ENCODE measurements at regions not wholly inside any gene's neighbourhood (a gene's known extent, or its start where the extent isn't known, plus 50 kb on each side); places are given as distances from the start of the nearest gene placed in this dataset.

GRCh38 chr10:57094083-57094482, 733.0 kb upstream of the ZWINT start:
- DNase-seq (ENCODE audit: low read depth, low spot score) (no peak), FAIRE-seq (no peak), ATAC-seq (no peak)
- Histone ChIP-seq H3K4me2 (ENCODE audit: control insufficient read depth, insufficient read depth) (no peak overlapping the region), H3K4me3 (no peak overlapping the region), H4K20me1 (ENCODE audit: control insufficient read depth, insufficient read depth) (no peaks in the 10 kb centered on the region), H3K4me1 (ENCODE audit: control insufficient read depth, insufficient read depth, low read length) (no peaks in the 10 kb centered on the region), H3K27me3 (replicated peaks in 1 of 2; ENCODE audit: control insufficient read depth in 2 of 2, insufficient read depth in 2 of 2, low read length in 1 of 2) (no peaks in the 10 kb centered on the region), H2AFZ (ENCODE audit: control insufficient read depth, low read depth, low read length) (no peak overlapping the region), H3K79me2 (ENCODE audit: control insufficient read depth, insufficient read depth, low read length) (no peaks in the 10 kb centered on the region), H3K27ac (ENCODE audit: control insufficient read depth, insufficient read depth) (no peak overlapping the region), H3K9ac (ENCODE audit: control insufficient read depth, insufficient read depth, low read length) (no peak overlapping the region), H3K36me3 (ENCODE audit: control insufficient read depth in 2 of 2, insufficient read depth in 2 of 2, low read length in 1 of 2) (no peaks in the 10 kb centered on the region), H3K9me3 (replicated peaks; ENCODE audit: control insufficient read depth, insufficient read depth, low read length) (no peaks in the 10 kb centered on the region)
- ChIA-PET CTCF (no interaction called here), POLR2A (no interaction called here), SMC1A (ENCODE audit: uncharacterized antibody, unreplicated experiment) (no interaction called here), RAD21 (ENCODE audit: unreplicated experiment) (no interaction called here)
- intact Hi-C loops (cut with micrococcal nuclease; ENCODE audit: unreplicated experiment) (no loop called here), in situ Hi-C loops (cut with MboI) (no loop called here)
- BruUV-seq (replicated peaks): no TSS peak
- no peak for TF ChIP-seq SREBF2 (IDR thresholded peaks at IDR 0.05; ENCODE audit: low read length)
- TF ChIP-seq USF2 (IDR thresholded peaks at IDR 0.05; ENCODE audit: borderline replicate concordance, low read depth, low read length): no peak
- TF ChIP-seq HSF1 (IDR thresholded peaks at IDR 0.05; ENCODE audit: low read depth, low read length): no peak
- TF ChIP-seq CHD4 (IDR thresholded peaks at IDR 0.05): no peak
- no peak for TF ChIP-seq ZNF274 (IDR thresholded peaks at IDR 0.05; ENCODE audit: insufficient read depth, insufficient read length)
- no peak for TF ChIP-seq ZBTB4 (CRISPR knock-in tag; IDR thresholded peaks at IDR 0.05)
- TF ChIP-seq DPF2 (IDR thresholded peaks at IDR 0.05): no peak
- no peak for TF ChIP-seq MYC (IDR thresholded peaks at IDR 0.05; ENCODE audit: insufficient read depth, insufficient read length, insufficient replicate concordance, low read length, severe bottlenecking)
- TF ChIP-seq GATAD2B (conservative IDR thresholded peaks at IDR 0.05; ENCODE audit: low read depth): no peak
- TF ChIP-seq CHD1 (IDR thresholded peaks at IDR 0.05; ENCODE audit: low read depth, low read length): no peak
- no peak for TF ChIP-seq FOS (IDR thresholded peaks at IDR 0.05; ENCODE audit: borderline replicate concordance, extremely low read depth, insufficient read length)
- TF ChIP-seq HDGF (IDR thresholded peaks at IDR 0.05): no peak
- no peak for TF ChIP-seq ATF7 (IDR thresholded peaks at IDR 0.05; ENCODE audit: low read depth)
- TF ChIP-seq MYB (IDR thresholded peaks at IDR 0.05; ENCODE audit: borderline replicate concordance, low read depth, low read length): no peak
- TF ChIP-seq MEF2B (IDR thresholded peaks at IDR 0.05; ENCODE audit: partially characterized antibody, poor library complexity, severe bottlenecking): no peak
- TF ChIP-seq MLLT1 (IDR thresholded peaks at IDR 0.05): no peak

Measured in GM12878 (cell line).